ENCODE measurements at regions not wholly inside any gene's neighbourhood (a gene's known extent, or its start where the extent isn't known, plus 50 kb on each side); places are given as distances from the start of the nearest gene placed in this dataset.

GRCh38 chr14:97337267-97337666, 540.1 kb downstream of the VRK1 start:
- no peak for TF ChIP-seq POLR2A (IDR thresholded peaks at IDR 0.05)
- TF ChIP-seq CTCF (IDR thresholded peaks at IDR 0.05): no peak
- no peak for TF ChIP-seq EP300 (IDR thresholded peaks at IDR 0.05)
